Stomach (tissue), 8 donors: ENCODE measurements at regions not wholly inside any gene's neighbourhood (a gene's known extent, or its start where the extent isn't known, plus 50 kb on each side); places are given as distances from the start of the nearest gene placed in this dataset.
"Not testable (repeated sequence)": the region's sequence is repeated elsewhere in the genome, so short reads cannot be mapped to it uniquely, and the experiment has no call there.

Experiments
- DNase-seq, 2 donors: peaks; one replicate each; pipeline versions ENCODE4 v3.0.0 to v3.0.0-alpha.2; 2013 to 2019
- H3K27ac ChIP-seq, 5 donors: fragments of 200-600 bp in 4 of 5; sonication (generic) in 4 of 5; one replicate each; pipeline ENCODE4 v1.5.1; 2013 to 2019; ENCODE audit warnings: mild to moderate bottlenecking in 1 of 5, moderate library complexity in 1 of 5
- H3K27me3 ChIP-seq, 3 donors: fragments of 200-600 bp; sonication (generic); one replicate each; pipeline ENCODE4 v1.5.1; 2017 to 2019; ENCODE audit warnings: mixed run types in 1 of 3
- H3K36me3 ChIP-seq, 4 donors: fragments of 200-600 bp; sonication (generic); 1 replicate in 3 of 4; 2 replicates in 1 of 4; pipeline ENCODE4 v1.5.1; 2016 to 2019
- H3K4me1 ChIP-seq, 4 donors: fragments of 200-600 bp; sonication (generic); one replicate each; pipeline ENCODE4 v1.5.1; 2016 to 2019
- H3K4me3 ChIP-seq, 4 donors: fragments of 200-600 bp; sonication (generic) in 3 of 4; one replicate each; pipeline ENCODE4 v1.5.1; 2016 to 2019; ENCODE audit warnings: mild to moderate bottlenecking in 1 of 4
- H3K9me3 ChIP-seq, 4 donors: fragments of 200-600 bp; sonication (generic); one replicate each; pipeline ENCODE4 v1.5.1; 2016 to 2019
- EP300 ChIP-seq: sonication (generic); formaldehyde crosslinking; IDR thresholded peaks from one replicate; pipeline ENCODE4 v1.6.1; 2017; ENCODE audit warnings: antibody characterized with exemption
- POLR2A ChIP-seq, 4 donors: fragments of 450-650 bp; IDR thresholded peaks; one replicate each; pipeline ENCODE4 v1.6.1; 2016; ENCODE audit warnings: antibody characterized with exemption in 4 of 4, control low read depth in 2 of 4, mild to moderate bottlenecking in 1 of 4, moderate library complexity in 1 of 4
- POLR2AphosphoS5 ChIP-seq, 3 donors: sonication (generic); formaldehyde crosslinking; IDR thresholded peaks; one replicate each; pipeline ENCODE4 v1.6.1; 2016; ENCODE audit warnings: antibody characterized with exemption in 3 of 3
- WGBS, 5 donors: extraction: QIAGEN DNeasy Blood & Tissue Kit in 3 of 5; methylation state at CpG; one replicate each; pipeline versions ENCODE4 v1.1.5 to v1.1.7; 2013 to 2018; 5-methylcytosine and 5-hydroxymethylcytosine counted together
- intact Hi-C: fragments of 100-400 bp; cut with DNase I; formaldehyde crosslinking; loops from one replicate; pipeline ENCODE4 v1.15.1; 2023; ENCODE audit warnings: low total_unique reads
- TF ChIP-seq, protein P1 (sequence below), 7 experiments: fragments of 450-650 bp in 4 of 7; fragments of 200-600 bp in 3 of 7; sonication (generic) in 3 of 7; IDR thresholded peaks; one replicate each; pipeline ENCODE4 v1.5.1; 2016 to 2019; ENCODE audit warnings: antibody characterized with exemption in 7 of 7, control low read depth in 2 of 7, mild to moderate bottlenecking in 1 of 7
- donor health status: healthy with polysubstance abuse.
- donor health status: Bipolar disorder and iron deficiency.
- donor health status: healthy.

DNA sequence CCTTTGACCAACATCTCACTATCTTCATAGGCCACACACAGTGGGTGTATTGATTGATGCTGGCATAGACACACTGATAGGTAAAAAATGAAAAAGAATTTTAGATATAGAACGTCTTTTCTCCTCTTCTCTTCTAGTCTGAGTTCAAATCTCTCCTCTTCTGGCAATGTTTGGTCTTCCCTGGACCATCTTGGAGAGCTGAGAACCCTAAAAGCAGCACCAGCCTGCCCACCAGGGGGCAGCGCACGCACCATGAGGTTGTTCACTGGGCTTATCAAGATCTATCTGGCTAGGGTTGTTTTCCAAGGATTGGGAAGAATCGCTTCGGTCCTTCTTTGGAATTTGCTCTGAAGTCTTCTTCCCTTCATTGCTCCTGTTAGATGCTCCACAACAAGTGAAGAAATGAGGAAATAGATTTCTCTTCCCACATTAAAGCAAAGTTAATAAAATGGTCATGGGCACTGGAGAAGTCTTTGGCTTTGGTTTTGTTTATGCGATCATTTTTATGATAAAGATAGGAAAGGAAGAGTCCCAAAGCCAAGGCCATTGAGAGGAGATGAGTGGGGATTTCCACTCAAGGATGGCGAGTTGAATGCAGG is 104.0 kb upstream of the OLIG2 start:
- Histone ChIP-seq H3K4me3 (no peak overlapping the region), H3K36me3 (no peaks in the 10 kb centered on the region), H3K4me1 (peaks cover 0 to 6% (median 2%) of the 10 kb centered on the region in 4 donors), H3K9me3 (peaks cover 0 to 16% (median 7%) of the 10 kb centered on the region in 4 donors), H3K27me3 (peaks cover 0 to 3% (median 0%) of the 10 kb centered on the region in 3 donors), H3K27ac (no peak overlapping the region)
- TF ChIP-seq POLR2A (IDR thresholded peaks at IDR 0.05): no peak
- no peak for TF ChIP-seq EP300
- TF ChIP-seq, protein P1, sequence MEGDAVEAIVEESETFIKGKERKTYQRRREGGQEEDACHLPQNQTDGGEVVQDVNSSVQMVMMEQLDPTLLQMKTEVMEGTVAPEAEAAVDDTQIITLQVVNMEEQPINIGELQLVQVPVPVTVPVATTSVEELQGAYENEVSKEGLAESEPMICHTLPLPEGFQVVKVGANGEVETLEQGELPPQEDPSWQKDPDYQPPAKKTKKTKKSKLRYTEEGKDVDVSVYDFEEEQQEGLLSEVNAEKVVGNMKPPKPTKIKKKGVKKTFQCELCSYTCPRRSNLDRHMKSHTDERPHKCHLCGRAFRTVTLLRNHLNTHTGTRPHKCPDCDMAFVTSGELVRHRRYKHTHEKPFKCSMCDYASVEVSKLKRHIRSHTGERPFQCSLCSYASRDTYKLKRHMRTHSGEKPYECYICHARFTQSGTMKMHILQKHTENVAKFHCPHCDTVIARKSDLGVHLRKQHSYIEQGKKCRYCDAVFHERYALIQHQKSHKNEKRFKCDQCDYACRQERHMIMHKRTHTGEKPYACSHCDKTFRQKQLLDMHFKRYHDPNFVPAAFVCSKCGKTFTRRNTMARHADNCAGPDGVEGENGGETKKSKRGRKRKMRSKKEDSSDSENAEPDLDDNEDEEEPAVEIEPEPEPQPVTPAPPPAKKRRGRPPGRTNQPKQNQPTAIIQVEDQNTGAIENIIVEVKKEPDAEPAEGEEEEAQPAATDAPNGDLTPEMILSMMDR (IDR thresholded peaks at IDR 0.05): peak in 2 of 7 experiments; percentile 19 to 21
- intact Hi-C loops: no loop called here
- 72 to 82% (median 76%) methylated on average over 7 of the region's 7 CpGs for WGBS, 5 donors
- DNase-seq: peak; percentile 13 to 37

DNA sequence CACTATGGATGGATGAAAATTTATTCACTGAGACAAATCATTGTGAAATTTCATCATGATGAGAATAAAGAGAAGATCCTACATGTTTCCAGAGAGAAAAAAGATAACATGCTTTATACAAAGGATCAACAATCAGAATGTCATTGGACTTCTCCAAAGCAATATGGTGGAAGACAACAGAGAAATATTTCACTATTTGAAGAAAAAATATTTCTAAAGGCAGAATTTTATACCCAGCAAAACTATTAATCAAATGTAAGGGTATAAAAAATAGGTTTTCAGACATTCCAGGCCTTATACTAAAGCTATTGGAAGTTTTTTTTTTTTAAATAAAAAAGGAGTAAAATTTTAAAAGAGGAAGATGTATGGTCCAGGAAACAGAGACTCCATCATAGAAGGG is 100.6 kb upstream of the OLIG2 start:
- Histone ChIP-seq H3K36me3 (no peaks in the 10 kb centered on the region), H3K27ac (no peak overlapping the region), H3K27me3 (no peaks in the 10 kb centered on the region), H3K9me3 (peaks cover 0 to 16% (median 7%) of the 10 kb centered on the region in 4 donors), H3K4me3 (no peak overlapping the region), H3K4me1 (no peaks in the 10 kb centered on the region)
- TF ChIP-seq EP300 (no peak), POLR2A (IDR thresholded peaks at IDR 0.05) (no peak), POLR2AphosphoS5 (IDR thresholded peaks at IDR 0.05) (no peak)
- TF ChIP-seq, protein P1 (IDR thresholded peaks at IDR 0.05): no peak
- intact Hi-C loops: no loop called here
- no peak for DNase-seq

GRCh38 chr21:32929633-32930038 is 96.1 kb upstream of the OLIG2 start:
- H3K27ac ChIP-seq: no peak overlapping the region
- TF ChIP-seq, protein P1 (IDR thresholded peaks at IDR 0.05): no peak
- no peak for TF ChIP-seq POLR2A (IDR thresholded peaks at IDR 0.05)
- no peak for TF ChIP-seq POLR2AphosphoS5 (IDR thresholded peaks at IDR 0.05)
- TF ChIP-seq EP300: no peak
- DNase-seq: no peak
- 69 to 83% (median 76%) methylated on average over 2 of the region's 2 CpGs for WGBS, 5 donors
- intact Hi-C loops: no loop called here
- no peak overlapping the region for H3K4me3 ChIP-seq
- H3K4me1 ChIP-seq: peaks cover 0 to 5% (median 0%) of the 10 kb centered on the region in 4 donors
- H3K9me3 ChIP-seq: peaks cover 0 to 14% (median 6%) of the 10 kb centered on the region in 4 donors
- no peaks in the 10 kb centered on the region for H3K36me3 ChIP-seq
- no peaks in the 10 kb centered on the region for H3K27me3 ChIP-seq

GRCh38 chr21:32930673-32931072 is 95.1 kb upstream of the OLIG2 start:
- Histone ChIP-seq H3K4me1 (peaks cover 0 to 5% (median 0%) of the 10 kb centered on the region in 4 donors), H3K9me3 (peaks cover 0 to 4% (median under 1%) of the 10 kb centered on the region in 4 donors), H3K27me3 (no peaks in the 10 kb centered on the region), H3K36me3 (no peaks in the 10 kb centered on the region), H3K27ac (no peak overlapping the region), H3K4me3 (no peak overlapping the region)
- intact Hi-C loops: no loop called here
- WGBS, 5 donors: 59 to 74% (median 69%) methylated on average over 8 of the region's 8 CpGs
- DNase-seq: peak in 1 of 2 donors; percentile 55
- TF ChIP-seq EP300: no peak
- TF ChIP-seq POLR2A (IDR thresholded peaks at IDR 0.05): no peak
- TF ChIP-seq, protein P1 (IDR thresholded peaks at IDR 0.05): no peak
- TF ChIP-seq POLR2AphosphoS5 (IDR thresholded peaks at IDR 0.05): no peak

GRCh38 chr21:32934068-32934467 is 91.7 kb upstream of the OLIG2 start:
- intact Hi-C loops, H3K36me3 ChIP-seq, H3K4me1 ChIP-seq, H3K4me3 ChIP-seq, H3K27ac ChIP-seq, DNase-seq, H3K27me3 ChIP-seq, H3K9me3 ChIP-seq: not testable (repeated sequence)
- whole genome bisulfite sequencing, 5 donors: 95 to 97% (median 95%) methylated on average over 14 of the region's 14 CpGs
